SK-N-SH treated with all-trans-retinoic acid at 6 μM for 48 hours (cell line): ENCODE measurements at regions not wholly inside any gene's neighbourhood (a gene's known extent, or its start where the extent isn't known, plus 50 kb on each side); places are given as distances from the start of the nearest gene placed in this dataset.

ENCODE experiments used
- ATAC-seq: fragments of 200-7000 bp; cut with Tn5 transposase; 3 replicates; pipeline ENCODE4 v1.9.1; 2020; ENCODE audit warnings: mild to moderate bottlenecking, moderate library complexity
- ARNTL ChIP-seq: fragments of 450-650 bp; formaldehyde crosslinking; IDR thresholded peaks from 2 replicates; pipeline ENCODE4 v1.5.0; 2020; ENCODE audit warnings: low read depth, mild to moderate bottlenecking, moderate library complexity, borderline replicate concordance
- BACH2 ChIP-seq: fragments of 250-450 bp; sonication (Bioruptor Pico); IDR thresholded peaks from 2 replicates; pipeline ENCODE4 v1.9.0; 2021; ENCODE audit warnings: mild to moderate bottlenecking, borderline replicate concordance
- CREB5 ChIP-seq: fragments of 250-450 bp; sonication (Bioruptor Pico); IDR thresholded peaks from 2 replicates; pipeline ENCODE4 v1.5.1; 2020; ENCODE audit warnings: low read depth, mild to moderate bottlenecking, moderate library complexity
- CSDC2 ChIP-seq: fragments of 250-450 bp; sonication (Bioruptor Pico); IDR thresholded peaks from 2 replicates; pipeline ENCODE4 v1.5.0; 2020; ENCODE audit warnings: mild to moderate bottlenecking, moderate library complexity
- ESRRG ChIP-seq: fragments of 250-450 bp; sonication (Bioruptor Pico); IDR thresholded peaks from 2 replicates; pipeline ENCODE4 v1.6.1; 2021; ENCODE audit warnings: mild to moderate bottlenecking
- GLIS3 ChIP-seq: fragments of 250-450 bp; sonication (Bioruptor Pico); IDR thresholded peaks from 2 replicates; pipeline ENCODE4 v1.5.0; 2020; ENCODE audit warnings: mild to moderate bottlenecking, moderate library complexity
- ISL1 ChIP-seq: fragments of 250-450 bp; sonication (Bioruptor Pico); IDR thresholded peaks from 2 replicates; pipeline ENCODE4 v2.1.2; 2022; ENCODE audit warnings: mild to moderate bottlenecking, moderate library complexity
- PATZ1 ChIP-seq: fragments of 250-450 bp; sonication (Bioruptor Pico); IDR thresholded peaks from 2 replicates; pipeline ENCODE4 v1.8.0; 2020; ENCODE audit warnings: mild to moderate bottlenecking, moderate library complexity, borderline replicate concordance
- POU6F1 ChIP-seq: fragments of 250-450 bp; sonication (Bioruptor Pico); IDR thresholded peaks from 2 replicates; pipeline ENCODE4 v1.8.0; 2021; ENCODE audit warnings: low read depth, mild to moderate bottlenecking, moderate library complexity, borderline replicate concordance
- PPARA ChIP-seq: fragments of 250-450 bp; sonication (Bioruptor Pico); IDR thresholded peaks from 2 replicates; pipeline ENCODE4 v1.5.0; 2020; ENCODE audit warnings: mild to moderate bottlenecking, borderline replicate concordance
- RARB ChIP-seq: fragments of 250-450 bp; sonication (Bioruptor Pico); IDR thresholded peaks from 2 replicates; pipeline ENCODE4 v1.8.0; 2021; ENCODE audit warnings: mild to moderate bottlenecking, moderate library complexity
- SNAI2 ChIP-seq: fragments of 250-450 bp; sonication (Bioruptor Pico); IDR thresholded peaks from 2 replicates; pipeline ENCODE4 v1.5.0; 2020; ENCODE audit warnings: mild to moderate bottlenecking, moderate library complexity
- TCF4 ChIP-seq: fragments of 250-450 bp; sonication (Bioruptor Pico); IDR thresholded peaks from 2 replicates; pipeline ENCODE4 v1.8.0; 2021; ENCODE audit warnings: mild to moderate bottlenecking, moderate library complexity, borderline replicate concordance
- TOX ChIP-seq: fragments of 250-450 bp; sonication (Bioruptor Pico); IDR thresholded peaks from 2 replicates; pipeline ENCODE4 v1.8.0; 2021; ENCODE audit warnings: mild to moderate bottlenecking, moderate library complexity, borderline replicate concordance
- TSHZ2 ChIP-seq: fragments of 250-450 bp; sonication (Bioruptor Pico); IDR thresholded peaks from 2 replicates; pipeline ENCODE4 v1.5.0; 2020; ENCODE audit warnings: mild to moderate bottlenecking, moderate library complexity
- ZC3H10 ChIP-seq: fragments of 250-450 bp; sonication (Bioruptor Pico); IDR thresholded peaks from 2 replicates; pipeline ENCODE4 v1.5.1; 2021; ENCODE audit warnings: mild to moderate bottlenecking, moderate library complexity
- ZFP3 ChIP-seq: fragments of 250-450 bp; sonication (Bioruptor Pico); IDR thresholded peaks from 2 replicates; pipeline ENCODE4 v1.5.0; 2020; ENCODE audit warnings: mild to moderate bottlenecking, moderate library complexity
- ZFP30 ChIP-seq: fragments of 450-650 bp; formaldehyde crosslinking; IDR thresholded peaks from 2 replicates; pipeline ENCODE4 v1.5.0; 2022; ENCODE audit warnings: mild to moderate bottlenecking, moderate library complexity
- ZNF565 ChIP-seq: fragments of 450-650 bp; formaldehyde crosslinking; conservative IDR thresholded peaks from 2 replicates; pipeline ENCODE4 v1.5.0; 2020; ENCODE audit warnings: low read depth, mild to moderate bottlenecking, moderate library complexity
- ZNF70 ChIP-seq: fragments of 450-650 bp; formaldehyde crosslinking; IDR thresholded peaks from 2 replicates; pipeline ENCODE4 v1.5.0; 2020; ENCODE audit warnings: mild to moderate bottlenecking, moderate library complexity
- ZNF8 ChIP-seq: fragments of 450-650 bp; formaldehyde crosslinking; IDR thresholded peaks from 2 replicates; pipeline ENCODE4 v1.5.0; 2020; ENCODE audit warnings: mild to moderate bottlenecking, moderate library complexity
- TF ChIP-seq, protein P1 (sequence below): fragments of 250-450 bp; sonication (Bioruptor Pico); IDR thresholded peaks from 2 replicates; pipeline ENCODE4 v1.5.1; 2021; ENCODE audit warnings: mild to moderate bottlenecking, moderate library complexity

GRCh38 chr6:113574147-113574546 is 283.0 kb upstream of the MARCKS start:
- no peak for ATAC-seq
- TF ChIP-seq BACH2 (CRISPR knock-in tag): no peak
- TF ChIP-seq ZNF8 (CRISPR knock-in tag): no peak
- no peak for TF ChIP-seq POU6F1
- TF ChIP-seq CSDC2 (CRISPR knock-in tag): no peak
- no peak for TF ChIP-seq ZC3H10 (CRISPR knock-in tag)
- TF ChIP-seq ESRRG (CRISPR knock-in tag): no peak
- TF ChIP-seq TOX (CRISPR knock-in tag): no peak
- no peak for TF ChIP-seq ISL1 (CRISPR knock-in tag)
- no peak for TF ChIP-seq TSHZ2 (CRISPR knock-in tag)
- TF ChIP-seq, protein P1, sequence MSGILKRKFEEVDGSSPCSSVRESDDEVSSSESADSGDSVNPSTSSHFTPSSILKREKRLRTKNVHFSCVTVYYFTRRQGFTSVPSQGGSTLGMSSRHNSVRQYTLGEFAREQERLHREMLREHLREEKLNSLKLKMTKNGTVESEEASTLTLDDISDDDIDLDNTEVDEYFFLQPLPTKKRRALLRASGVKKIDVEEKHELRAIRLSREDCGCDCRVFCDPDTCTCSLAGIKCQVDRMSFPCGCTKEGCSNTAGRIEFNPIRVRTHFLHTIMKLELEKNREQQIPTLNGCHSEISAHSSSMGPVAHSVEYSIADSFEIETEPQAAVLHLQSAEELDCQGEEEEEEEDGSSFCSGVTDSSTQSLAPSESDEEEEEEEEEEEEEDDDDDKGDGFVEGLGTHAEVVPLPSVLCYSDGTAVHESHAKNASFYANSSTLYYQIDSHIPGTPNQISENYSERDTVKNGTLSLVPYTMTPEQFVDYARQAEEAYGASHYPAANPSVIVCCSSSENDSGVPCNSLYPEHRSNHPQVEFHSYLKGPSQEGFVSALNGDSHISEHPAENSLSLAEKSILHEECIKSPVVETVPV (CRISPR knock-in tag): no peak
- no peak for TF ChIP-seq ZFP3 (CRISPR knock-in tag)
- TF ChIP-seq TCF4 (CRISPR knock-in tag): no peak
- no peak for TF ChIP-seq ZFP30 (CRISPR knock-in tag)
- no peak for TF ChIP-seq ZNF70
- TF ChIP-seq, all 23 proteins: peak for 0

DNA sequence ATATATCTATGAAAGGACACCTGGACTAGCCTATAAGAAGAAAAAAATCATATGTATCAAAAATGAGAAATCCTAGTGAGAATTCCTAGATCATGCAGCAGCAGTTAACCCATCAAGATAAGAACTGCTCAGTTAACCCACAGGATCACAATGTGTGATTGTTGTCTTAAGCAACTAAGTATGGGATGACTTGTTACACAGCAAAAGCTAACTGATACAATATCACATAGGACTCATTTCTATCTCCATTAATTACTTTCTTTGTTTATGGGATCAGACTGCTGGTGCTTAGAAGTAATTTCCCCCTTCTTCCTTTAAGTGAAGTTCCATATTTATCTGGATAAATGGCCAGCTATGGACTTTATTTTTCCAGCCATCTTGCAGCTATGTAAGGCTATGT is 280.8 kb upstream of the MARCKS start:
- TF ChIP-seq POU6F1 (no peak), RARB (CRISPR knock-in tag) (no peak), ZFP3 (CRISPR knock-in tag) (no peak), PATZ1 (CRISPR knock-in tag) (no peak), PPARA (CRISPR knock-in tag) (no peak), ZFP30 (CRISPR knock-in tag) (no peak), ESRRG (CRISPR knock-in tag) (no peak), ARNTL (CRISPR knock-in tag) (no peak), TCF4 (CRISPR knock-in tag) (no peak), ZNF8 (CRISPR knock-in tag) (no peak), ZNF565 (CRISPR knock-in tag) (no peak), ISL1 (CRISPR knock-in tag) (no peak), SNAI2 (CRISPR knock-in tag) (no peak), ZC3H10 (CRISPR knock-in tag) (no peak), ZNF70 (no peak), TSHZ2 (CRISPR knock-in tag) (no peak), CREB5 (CRISPR knock-in tag) (no peak), GLIS3 (CRISPR knock-in tag) (no peak)
- TF ChIP-seq, protein P1 (CRISPR knock-in tag): no peak
- ATAC-seq: no peak
